LNCaP clone FGC (cell line): ENCODE measurements at regions not wholly inside any gene's neighbourhood (a gene's known extent, or its start where the extent isn't known, plus 50 kb on each side); places are given as distances from the start of the nearest gene placed in this dataset.

Experiments
- DNase-seq: peaks from one replicate; pipeline ENCODE4 v3.0.0-alpha.2; 2011; ENCODE audit warnings: low read depth
- H3K4me3 ChIP-seq: 2 replicates; pipeline ENCODE4 v1.5.1; 2011; ENCODE audit warnings: mild to moderate bottlenecking, low read depth, low read length, control low read depth
- CTCF ChIP-seq: IDR thresholded peaks from 2 replicates; pipeline ENCODE4 v1.5.1; 2012; ENCODE audit warnings: mild to moderate bottlenecking; ENCODE audit not compliant: control insufficient read depth, insufficient read depth; ENCODE audit errors: extremely low read depth

- no peak for TF ChIP-seq CTCF
- no peak for DNase-seq
- no peak overlapping the region for H3K4me3 ChIP-seq
Measured at GRCh38 chr7:98691619-98692018, 74.5 kb downstream of the NPTX2 start.

GRCh38 chr7:98697083-98697482 is 80.0 kb downstream of the NPTX2 start:
- TF ChIP-seq CTCF = no peak
- no peak overlapping the region for H3K4me3 ChIP-seq
- no peak for DNase-seq

- no peak for TF ChIP-seq CTCF
- H3K4me3 ChIP-seq = no peak overlapping the region
- no peak for DNase-seq
Measured at GRCh38 chr7:98697485-98698240, 80.6 kb downstream of the NPTX2 start.

- TF ChIP-seq CTCF = no peak
- H3K4me3 ChIP-seq = no peak overlapping the region
- DNase-seq = no peak
Measured at GRCh38 chr7:98698976-98699375, 81.9 kb downstream of the NPTX2 start.

- H3K4me3 ChIP-seq = no peak overlapping the region
- DNase-seq = no peak
- TF ChIP-seq CTCF = no peak
Measured at GRCh38 chr7:98700533-98700932, 83.4 kb downstream of the NPTX2 start.

GRCh38 chr7:98701372-98701771 is 84.3 kb downstream of the NPTX2 start:
- no peak for DNase-seq
- no peak overlapping the region for H3K4me3 ChIP-seq
- TF ChIP-seq CTCF = no peak

- no peak overlapping the region for H3K4me3 ChIP-seq
- TF ChIP-seq CTCF = no peak
- DNase-seq = no peak
Measured at GRCh38 chr7:98702021-98702420, 84.9 kb downstream of the NPTX2 start.
